HS-27A (cell line): ENCODE measurements at regions not wholly inside any gene's neighbourhood (a gene's known extent, or its start where the extent isn't known, plus 50 kb on each side); places are given as distances from the start of the nearest gene placed in this dataset.

Experiments
- DNase-seq: peaks from one replicate; pipeline ENCODE4 v3.0.0-alpha.2; 2012; ENCODE audit warnings: low read depth, missing footprints

GRCh38 chr20:48571949-48572847 lies 255.6 kb downstream of the PREX1 start:
- no peak for DNase-seq

DNA sequence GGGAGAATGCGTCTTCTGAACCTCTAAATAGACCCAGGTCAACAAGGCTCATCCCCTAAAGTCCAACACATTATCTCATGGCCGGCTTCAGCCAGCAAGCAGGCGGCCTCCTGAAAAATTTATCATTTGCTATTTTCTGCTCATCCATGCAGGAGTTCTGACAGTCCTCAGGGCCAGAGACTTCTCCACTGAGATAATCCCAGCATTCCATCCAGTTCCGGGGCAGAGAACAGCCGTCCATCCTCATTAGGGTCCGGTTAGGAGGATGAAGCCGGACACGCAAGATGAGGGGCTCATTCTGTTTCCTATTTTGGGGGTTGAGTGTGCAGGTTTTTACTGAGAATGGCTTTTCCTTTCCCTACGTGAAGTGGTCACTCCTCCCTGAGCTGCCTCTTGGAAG lies 258.1 kb downstream of the PREX1 start:
- DNase-seq = no peak

DNA sequence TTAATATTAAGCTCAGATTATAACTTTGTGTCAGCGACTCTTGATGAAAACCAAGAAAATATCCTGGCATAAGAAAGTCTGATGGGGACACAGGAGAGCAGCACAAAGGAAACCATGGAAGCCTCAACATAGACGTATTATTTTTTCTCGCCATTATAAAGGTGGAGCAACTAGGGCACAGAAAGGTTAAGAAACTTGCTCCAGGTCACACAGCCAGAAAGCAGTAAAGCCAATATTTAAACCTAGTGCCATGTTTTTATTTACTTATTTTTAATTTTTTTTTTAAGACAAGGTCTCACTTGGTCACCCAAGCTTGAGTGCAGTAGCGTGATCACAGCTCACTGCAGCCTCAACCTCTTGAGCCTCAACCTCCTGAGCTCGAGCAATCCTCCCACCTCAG lies 259.3 kb downstream of the PREX1 start:
- no peak for DNase-seq

GRCh38 chr20:48567145-48567544 lies 260.7 kb downstream of the PREX1 start:
- no peak for DNase-seq

- DNase-seq = no peak
Observed at GRCh38 chr20:48564982-48565539, 262.7 kb downstream of the PREX1 start.

GRCh38 chr20:48563191-48563870 lies 264.5 kb downstream of the PREX1 start:
- DNase-seq = no peak

GRCh38 chr20:48562586-48563116 lies 265.1 kb downstream of the PREX1 start:
- no peak for DNase-seq

DNA sequence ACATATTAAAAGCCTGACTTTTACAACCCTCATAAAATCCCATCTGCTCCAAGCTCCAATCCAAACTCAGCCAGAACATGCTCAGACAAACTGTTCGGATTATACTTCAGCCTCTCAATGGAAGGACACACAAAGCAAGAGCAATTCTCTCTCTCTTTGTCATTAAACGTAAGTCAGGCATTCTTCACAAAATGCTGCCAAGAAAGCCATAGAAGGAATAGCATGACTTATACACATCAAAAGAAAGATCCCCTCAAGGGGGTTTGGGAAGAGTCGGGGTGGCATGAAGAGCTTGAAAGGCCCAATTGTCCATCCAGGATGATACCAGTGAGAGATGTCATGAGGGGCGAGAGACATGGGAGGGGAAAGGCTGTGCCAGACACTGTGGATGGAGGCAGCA lies 268.9 kb downstream of the PREX1 start:
- no peak for DNase-seq

DNA sequence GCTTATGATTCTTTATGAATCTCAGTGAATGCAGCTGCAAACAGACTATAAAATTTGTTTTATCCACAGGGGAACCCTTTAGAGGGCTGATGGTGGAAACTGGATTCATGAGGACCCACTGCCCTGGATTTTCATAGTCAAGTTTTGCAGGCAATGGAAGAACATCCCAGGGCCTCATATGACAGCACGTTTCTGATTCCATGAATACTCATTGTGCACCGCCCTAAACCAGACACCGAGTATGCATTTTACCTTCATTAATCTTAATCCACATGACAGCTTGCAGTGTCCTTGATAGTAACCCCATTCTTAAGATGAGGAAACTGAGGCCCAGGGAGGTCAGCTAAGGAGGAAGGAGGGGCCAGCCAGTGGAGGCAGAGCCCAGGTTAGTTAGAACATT lies 270.4 kb downstream of the PREX1 start:
- no peak for DNase-seq

DNA sequence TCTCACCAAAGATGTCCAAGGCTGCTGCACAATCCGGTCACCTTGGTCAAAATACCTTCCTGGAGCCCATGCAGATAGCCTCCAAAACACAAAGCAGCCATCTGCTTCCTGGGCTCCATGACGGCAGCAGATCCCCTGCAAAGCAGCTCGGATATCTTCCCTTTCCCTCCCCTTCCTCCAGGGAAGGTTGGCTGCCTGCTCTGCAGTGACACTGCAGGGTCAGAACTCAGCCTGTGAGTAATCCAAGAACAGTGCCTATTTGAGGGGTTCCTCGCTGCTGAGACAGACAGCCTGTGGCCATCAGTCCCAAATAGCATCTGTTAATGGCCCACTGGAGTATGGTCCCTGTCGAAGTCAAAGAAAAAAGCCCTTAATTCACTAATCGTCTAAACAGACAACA lies 270.8 kb downstream of the PREX1 start:
- no peak for DNase-seq

DNA sequence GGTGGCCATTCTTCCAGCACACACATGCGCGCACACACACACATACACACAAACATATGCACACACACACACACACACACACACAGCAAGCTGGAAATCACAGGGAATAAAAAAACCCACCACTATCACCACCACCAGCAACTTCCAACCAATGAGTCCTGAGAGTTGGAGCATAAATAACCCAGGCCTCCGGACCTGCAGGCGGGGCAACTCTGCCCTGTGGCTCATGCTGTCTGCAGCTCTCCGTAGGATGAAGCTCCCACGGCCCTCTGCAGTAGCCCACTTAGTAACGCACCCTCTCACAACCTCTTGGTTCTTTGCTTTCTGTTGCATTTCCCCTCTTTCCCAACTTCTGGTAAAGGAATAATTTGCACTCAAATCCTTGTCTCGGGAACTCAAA lies 275.2 kb downstream of the PREX1 start:
- no peak for DNase-seq

DNA sequence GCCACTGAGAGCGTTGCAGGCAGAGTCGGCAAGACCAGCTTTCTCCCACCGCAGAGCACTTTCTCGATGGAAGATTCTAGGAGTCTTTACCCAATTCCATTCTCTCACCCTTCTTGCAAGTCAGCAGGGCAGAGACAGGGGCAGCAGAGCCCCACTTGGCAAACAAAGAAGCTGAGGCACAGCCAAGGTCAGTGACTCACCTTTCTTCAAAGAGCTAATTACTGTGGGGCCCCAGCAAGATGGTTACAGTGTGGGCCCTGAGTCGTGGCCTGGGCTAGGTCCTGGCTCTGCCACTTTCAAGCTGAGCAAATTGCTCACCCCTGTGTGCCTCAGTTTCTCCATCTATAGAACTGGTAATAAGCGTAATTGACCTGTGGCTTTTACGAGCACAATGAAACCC lies 277.0 kb downstream of the PREX1 start:
- no peak for DNase-seq

DNA sequence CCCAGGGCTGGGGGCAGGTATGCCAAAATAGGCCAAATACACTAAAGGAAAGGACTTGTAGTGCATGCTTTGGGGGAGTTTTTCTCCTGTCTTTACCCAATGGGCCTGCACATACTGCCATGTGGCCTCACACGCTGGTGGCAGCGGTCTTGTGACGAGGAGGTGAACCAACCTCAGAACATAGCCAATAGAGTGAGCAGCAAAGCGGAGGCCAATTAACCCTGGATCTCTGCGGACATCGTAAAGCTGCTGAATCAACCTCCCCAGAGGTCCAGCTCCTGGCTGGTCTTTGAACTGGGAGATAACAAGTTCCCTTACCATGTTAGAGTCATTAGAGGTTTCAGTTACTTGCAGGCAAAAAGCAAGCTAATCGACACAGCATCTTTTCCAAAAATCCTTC lies 280.1 kb downstream of the PREX1 start:
- no peak for DNase-seq

GRCh38 chr20:48544402-48545339 lies 283.1 kb downstream of the PREX1 start:
- DNase-seq = no peak

DNA sequence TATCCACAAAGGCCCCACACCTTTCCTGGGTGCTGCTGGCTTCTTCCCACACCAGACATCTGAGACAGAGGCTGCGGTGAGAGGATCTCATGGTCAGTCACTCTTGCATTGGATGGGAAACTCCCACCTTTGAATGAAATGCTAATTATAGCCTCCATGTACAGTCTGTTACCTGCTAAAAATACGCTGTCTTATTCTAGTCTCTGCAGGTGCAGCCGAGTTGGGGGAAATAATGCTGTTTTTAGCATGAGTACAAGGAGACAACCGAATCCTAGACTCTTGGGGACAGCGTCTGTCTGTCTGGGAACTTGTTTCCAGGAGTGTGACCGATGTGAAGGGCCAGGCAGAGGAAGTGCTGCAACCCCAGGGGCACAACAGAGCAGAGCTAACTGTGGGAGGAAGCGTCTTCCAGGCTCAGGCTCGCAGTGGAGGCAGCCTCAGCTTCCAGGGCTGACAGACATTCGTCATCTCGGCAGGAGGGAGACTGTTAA lies 286.2 kb downstream of the PREX1 start:
- DNase-seq = no peak

- no peak for DNase-seq
Observed at GRCh38 chr20:48538856-48539255, 288.9 kb downstream of the PREX1 start.

DNA sequence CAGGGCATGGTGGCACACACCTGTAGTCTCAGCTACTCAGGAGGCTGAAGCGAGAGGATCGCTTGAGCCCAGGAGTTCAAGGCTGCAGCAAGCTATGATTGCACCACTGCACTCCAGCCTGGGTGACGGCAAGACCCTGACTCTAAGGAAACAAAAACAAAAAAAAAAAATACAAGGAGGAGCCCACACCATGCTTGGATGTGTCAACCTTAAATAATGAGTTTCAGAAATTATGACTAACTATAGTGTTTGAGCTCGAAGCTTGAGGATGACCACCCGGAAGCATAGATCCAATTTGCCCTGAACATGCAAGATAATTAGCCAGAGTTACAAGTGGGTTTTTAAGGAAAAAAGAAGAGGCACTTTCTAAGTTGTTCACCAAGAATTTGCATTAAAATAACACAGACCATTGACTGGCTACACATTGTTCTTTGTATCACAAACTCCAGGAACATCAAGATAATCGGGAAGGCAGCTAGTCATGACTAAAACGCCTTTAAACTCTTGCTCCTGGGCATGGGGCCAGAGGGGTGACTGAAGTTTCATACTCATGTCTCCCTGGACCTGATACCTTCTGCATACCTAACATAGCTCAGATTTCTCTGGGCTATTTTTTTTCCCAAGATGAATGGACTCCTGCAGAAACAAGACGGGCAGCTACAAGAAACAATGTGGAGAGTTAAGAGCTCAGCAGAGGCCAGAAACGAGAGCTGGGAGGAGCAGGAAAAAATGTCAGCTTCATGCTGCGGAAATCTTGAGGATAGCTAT lies 289.6 kb downstream of the PREX1 start:
- DNase-seq = peak; percentile 49

GRCh38 chr20:48536206-48536605 lies 291.6 kb downstream of the PREX1 start:
- no peak for DNase-seq

- DNase-seq = no peak
Observed at GRCh38 chr20:48535556-48535955, 292.2 kb downstream of the PREX1 start.

- DNase-seq = no peak
Observed at GRCh38 chr20:48532028-48532427, 295.8 kb downstream of the PREX1 start.

GRCh38 chr20:48531505-48531904 lies 296.3 kb downstream of the PREX1 start:
- no peak for DNase-seq
